ENCODE measurements at regions not wholly inside any gene's neighbourhood (a gene's known extent, or its start where the extent isn't known, plus 50 kb on each side); places are given as distances from the start of the nearest gene placed in this dataset.
A peak's percentile ranks its signal among the peaks of the same experiment; 100 is the strongest.

DNA sequence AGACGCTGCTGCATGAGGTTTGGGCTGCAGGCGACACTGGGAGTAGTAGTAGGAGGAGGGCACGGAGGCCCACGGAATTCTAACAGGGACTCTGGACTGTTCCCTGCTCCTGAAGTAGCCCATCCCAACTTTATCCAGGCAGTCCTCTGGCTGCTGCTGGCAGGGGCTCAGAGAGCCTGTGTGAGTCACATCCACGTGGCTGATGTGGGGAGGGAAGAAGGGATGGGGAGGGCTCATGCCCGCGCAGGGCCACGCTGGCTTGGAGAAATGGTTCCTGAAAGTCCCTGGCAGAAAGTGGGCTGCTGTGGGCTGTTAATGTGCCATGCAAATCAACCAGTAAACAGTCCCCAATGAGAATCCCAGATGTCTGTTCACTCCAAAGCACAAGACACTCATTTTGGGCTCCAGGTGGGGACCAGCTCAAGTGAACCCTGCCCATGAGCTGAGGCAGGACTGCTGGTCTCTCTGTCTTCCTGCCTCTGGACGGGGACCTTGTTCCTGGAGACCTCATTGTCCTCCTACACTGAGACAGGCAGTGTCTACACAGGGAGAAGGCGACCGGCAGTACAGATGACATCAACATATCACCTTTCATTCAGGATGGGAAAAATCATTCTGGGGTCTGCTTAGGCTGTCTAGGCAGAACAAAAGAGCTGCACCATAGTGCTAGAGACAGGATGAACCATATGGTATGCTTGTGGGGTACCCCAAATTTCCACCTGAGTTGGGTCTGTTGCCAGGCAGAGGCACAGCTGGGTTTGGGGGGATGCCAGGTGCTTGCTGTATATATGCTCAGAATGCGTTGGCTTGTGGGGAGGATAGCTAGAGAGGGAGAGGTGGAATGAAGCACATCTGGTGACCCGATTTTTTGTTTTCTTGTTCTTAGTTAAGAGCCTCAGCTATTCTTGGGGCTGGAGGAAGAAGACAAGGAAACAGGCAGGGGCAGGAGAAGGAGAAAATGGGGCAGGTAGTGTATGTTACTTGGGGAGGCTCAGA lies 57.9 kb upstream of the FMOD start (continued):
- TF ChIP-seq, protein P1, sequence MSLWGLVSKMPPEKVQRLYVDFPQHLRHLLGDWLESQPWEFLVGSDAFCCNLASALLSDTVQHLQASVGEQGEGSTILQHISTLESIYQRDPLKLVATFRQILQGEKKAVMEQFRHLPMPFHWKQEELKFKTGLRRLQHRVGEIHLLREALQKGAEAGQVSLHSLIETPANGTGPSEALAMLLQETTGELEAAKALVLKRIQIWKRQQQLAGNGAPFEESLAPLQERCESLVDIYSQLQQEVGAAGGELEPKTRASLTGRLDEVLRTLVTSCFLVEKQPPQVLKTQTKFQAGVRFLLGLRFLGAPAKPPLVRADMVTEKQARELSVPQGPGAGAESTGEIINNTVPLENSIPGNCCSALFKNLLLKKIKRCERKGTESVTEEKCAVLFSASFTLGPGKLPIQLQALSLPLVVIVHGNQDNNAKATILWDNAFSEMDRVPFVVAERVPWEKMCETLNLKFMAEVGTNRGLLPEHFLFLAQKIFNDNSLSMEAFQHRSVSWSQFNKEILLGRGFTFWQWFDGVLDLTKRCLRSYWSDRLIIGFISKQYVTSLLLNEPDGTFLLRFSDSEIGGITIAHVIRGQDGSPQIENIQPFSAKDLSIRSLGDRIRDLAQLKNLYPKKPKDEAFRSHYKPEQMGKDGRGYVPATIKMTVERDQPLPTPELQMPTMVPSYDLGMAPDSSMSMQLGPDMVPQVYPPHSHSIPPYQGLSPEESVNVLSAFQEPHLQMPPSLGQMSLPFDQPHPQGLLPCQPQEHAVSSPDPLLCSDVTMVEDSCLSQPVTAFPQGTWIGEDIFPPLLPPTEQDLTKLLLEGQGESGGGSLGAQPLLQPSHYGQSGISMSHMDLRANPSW (CRISPR knock-in tag; IDR thresholded peaks at IDR 0.05) = no peak
- TF ChIP-seq, protein P2, sequence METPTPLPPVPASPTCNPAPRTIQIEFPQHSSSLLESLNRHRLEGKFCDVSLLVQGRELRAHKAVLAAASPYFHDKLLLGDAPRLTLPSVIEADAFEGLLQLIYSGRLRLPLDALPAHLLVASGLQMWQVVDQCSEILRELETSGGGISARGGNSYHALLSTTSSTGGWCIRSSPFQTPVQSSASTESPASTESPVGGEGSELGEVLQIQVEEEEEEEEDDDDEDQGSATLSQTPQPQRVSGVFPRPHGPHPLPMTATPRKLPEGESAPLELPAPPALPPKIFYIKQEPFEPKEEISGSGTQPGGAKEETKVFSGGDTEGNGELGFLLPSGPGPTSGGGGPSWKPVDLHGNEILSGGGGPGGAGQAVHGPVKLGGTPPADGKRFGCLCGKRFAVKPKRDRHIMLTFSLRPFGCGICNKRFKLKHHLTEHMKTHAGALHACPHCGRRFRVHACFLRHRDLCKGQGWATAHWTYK (CRISPR knock-in tag; IDR thresholded peaks at IDR 0.05) = no peak
- TF ChIP-seq KLF6 (CRISPR knock-in tag; IDR thresholded peaks at IDR 0.05; ENCODE audit: borderline replicate concordance) = no peak
- TF ChIP-seq, protein P3, sequence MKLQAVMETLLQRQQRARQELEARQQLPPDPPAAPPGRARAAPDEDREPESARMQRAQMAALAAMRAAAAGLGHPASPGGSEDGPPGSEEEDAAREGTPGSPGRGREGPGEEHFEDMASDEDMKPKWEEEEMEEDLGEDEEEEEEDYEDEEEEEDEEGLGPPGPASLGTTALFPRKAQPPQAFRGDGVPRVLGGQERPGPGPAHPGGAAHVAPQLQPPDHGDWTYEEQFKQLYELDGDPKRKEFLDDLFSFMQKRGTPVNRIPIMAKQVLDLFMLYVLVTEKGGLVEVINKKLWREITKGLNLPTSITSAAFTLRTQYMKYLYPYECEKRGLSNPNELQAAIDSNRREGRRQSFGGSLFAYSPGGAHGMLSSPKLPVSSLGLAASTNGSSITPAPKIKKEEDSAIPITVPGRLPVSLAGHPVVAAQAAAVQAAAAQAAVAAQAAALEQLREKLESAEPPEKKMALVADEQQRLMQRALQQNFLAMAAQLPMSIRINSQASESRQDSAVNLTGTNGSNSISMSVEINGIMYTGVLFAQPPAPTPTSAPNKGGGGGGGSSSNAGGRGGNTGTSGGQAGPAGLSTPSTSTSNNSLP (IDR thresholded peaks at IDR 0.05; ENCODE audit: borderline replicate concordance, low read depth, low read length) = no peak
- peak; percentile 34 to 50; a peak in 2 of 4 replicates for TF ChIP-seq NRF1 (conservative IDR thresholded peaks at IDR 0.05 in 1 of 2, IDR thresholded peaks at IDR 0.05 in 1 of 2)
- no peak for TF ChIP-seq ZNF239 (CRISPR knock-in tag; IDR thresholded peaks at IDR 0.05)
- TF ChIP-seq PTRF (tag; IDR thresholded peaks at IDR 0.05) = no peak
- TF ChIP-seq GTF2B (IDR thresholded peaks at IDR 0.05; ENCODE audit: extremely low read depth, insufficient read length) = no peak
- TF ChIP-seq ZNF140 (CRISPR knock-in tag; IDR thresholded peaks at IDR 0.05) = no peak
- no peak for TF ChIP-seq MTA1 (IDR thresholded peaks at IDR 0.05; ENCODE audit: borderline replicate concordance)
- no peak for TF ChIP-seq ZNF121 (CRISPR knock-in tag; conservative IDR thresholded peaks at IDR 0.05)
- TF ChIP-seq FOXK1 (CRISPR knock-in tag; IDR thresholded peaks at IDR 0.05; ENCODE audit: borderline replicate concordance) = no peak
- TF ChIP-seq EP400 (IDR thresholded peaks at IDR 0.05) = no peak
- TF ChIP-seq ZNF75A (CRISPR knock-in tag; IDR thresholded peaks at IDR 0.05) = no peak
- TF ChIP-seq FOSL1 (tag; conservative IDR thresholded peaks at IDR 0.05) = peak; percentile 95
- no peak for TF ChIP-seq FOXK2 (conservative IDR thresholded peaks at IDR 0.05 in 1 of 2, IDR thresholded peaks at IDR 0.05 in 1 of 2; ENCODE audit: low read depth in 2 of 2)
- TF ChIP-seq MTA2 (IDR thresholded peaks at IDR 0.05; ENCODE audit: low read depth) = no peak
- TF ChIP-seq THRAP3 (IDR thresholded peaks at IDR 0.05; ENCODE audit: borderline replicate concordance) = no peak
